ENCODE measurements at regions not wholly inside any gene's neighbourhood (a gene's known extent, or its start where the extent isn't known, plus 50 kb on each side); places are given as distances from the start of the nearest gene placed in this dataset.
"Not testable (repeated sequence)": the region's sequence is repeated elsewhere in the genome, so short reads cannot be mapped to it uniquely, and the experiment has no call there.

- DNase-seq (ENCODE audit: low spot score), result no peak
These were observed 1059.2 kb upstream of the LRRTM1 start for GRCh38 chr2:81363800-81364199.

DNA sequence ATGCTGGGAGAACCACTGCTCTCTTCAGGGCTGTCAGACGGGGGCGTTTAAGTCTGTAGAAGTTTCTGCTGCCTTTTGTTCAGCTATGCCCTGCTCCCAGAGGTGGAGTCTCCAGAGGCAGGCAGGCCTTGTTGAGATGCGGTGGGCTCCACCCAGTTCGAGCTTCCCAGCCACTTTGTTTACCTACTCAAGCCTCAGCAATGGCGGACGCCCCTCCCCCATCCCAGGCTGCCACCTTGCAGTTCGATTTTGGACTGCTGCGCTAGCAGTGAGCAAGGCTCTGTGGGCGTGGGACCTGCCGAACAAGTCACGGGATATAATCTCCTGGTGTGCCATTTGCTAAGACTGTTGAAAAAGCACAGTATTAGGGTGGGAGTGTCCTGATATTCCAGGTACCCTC is 1057.9 kb upstream of the LRRTM1 start:
- not testable (repeated sequence) for DNase-seq (ENCODE audit: low spot score)

- DNase-seq (ENCODE audit: low spot score), result no peak
These were observed 1050.9 kb upstream of the LRRTM1 start for GRCh38 chr2:81355436-81355835.

DNA sequence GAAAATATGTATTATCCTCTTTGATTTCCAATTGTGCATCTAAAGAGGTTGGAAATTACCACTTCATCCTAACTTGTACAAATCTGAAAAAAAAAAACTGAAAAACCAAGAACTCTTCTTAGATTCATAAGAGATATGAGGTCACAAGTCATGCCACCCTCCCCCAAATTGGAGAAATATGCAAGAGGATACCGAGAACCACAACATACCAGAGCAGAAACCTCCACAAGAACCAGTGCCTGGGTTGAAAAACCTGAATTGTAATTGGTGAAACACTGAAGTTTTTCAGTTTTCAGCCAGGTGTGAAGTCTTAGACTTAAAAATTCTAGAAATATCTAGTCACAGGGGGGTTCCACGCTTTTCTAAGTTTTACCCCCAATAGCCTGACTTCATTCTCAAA is 1029.5 kb upstream of the LRRTM1 start:
- DNase-seq (ENCODE audit: low spot score), result no peak

- DNase-seq (ENCODE audit: low spot score), result no peak
These were observed 1024.4 kb upstream of the LRRTM1 start for GRCh38 chr2:81328968-81329367.

- DNase-seq (ENCODE audit: low spot score), result no peak
These were observed 1023.4 kb upstream of the LRRTM1 start for GRCh38 chr2:81327911-81328310.

- DNase-seq (ENCODE audit: low spot score), result no peak
These were observed 1019.5 kb upstream of the LRRTM1 start for GRCh38 chr2:81324046-81324445.

DNA sequence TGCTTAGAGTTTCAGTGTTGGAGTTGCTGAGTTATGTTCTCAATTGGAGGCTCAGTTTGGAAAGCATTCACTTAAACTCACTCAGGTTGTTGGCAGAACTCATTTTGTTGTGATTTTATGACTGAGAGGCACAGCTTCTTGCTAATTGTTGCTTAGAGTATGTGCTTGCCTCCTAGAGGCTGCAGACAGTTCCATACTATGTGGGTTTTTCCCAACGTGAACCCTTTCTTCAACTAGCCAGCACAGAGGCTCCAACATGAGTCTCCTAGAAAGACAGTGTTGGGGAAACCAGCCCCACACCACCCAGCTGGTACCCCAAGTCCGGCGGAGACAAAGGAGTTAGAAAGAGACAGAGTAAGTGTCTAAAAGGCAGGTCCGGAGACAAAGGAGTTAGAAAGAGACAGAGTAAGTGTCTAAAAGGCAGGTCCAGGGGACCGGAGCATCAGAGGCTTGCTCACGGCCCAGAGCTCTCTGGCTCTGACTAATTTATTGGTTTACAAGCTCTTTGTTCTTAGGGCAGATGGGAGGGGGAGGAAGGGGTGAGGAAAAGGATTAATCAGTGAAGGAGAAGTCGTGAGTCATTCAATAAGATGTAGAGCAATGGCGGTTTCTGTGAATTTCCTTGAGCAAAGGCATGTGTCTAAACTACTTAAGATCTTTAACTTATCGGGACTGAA is 999.7 kb upstream of the LRRTM1 start:
- no peak for DNase-seq (ENCODE audit: low spot score)

- DNase-seq (ENCODE audit: low spot score), result no peak
These were observed 998.8 kb upstream of the LRRTM1 start for GRCh38 chr2:81303321-81303720.

GRCh38 chr2:81299841-81300240 is 995.3 kb upstream of the LRRTM1 start:
- DNase-seq (ENCODE audit: low spot score), result no peak

- DNase-seq (ENCODE audit: low spot score), result no peak
These were observed 986.3 kb upstream of the LRRTM1 start for GRCh38 chr2:81290846-81291245.

- DNase-seq (ENCODE audit: low spot score), result no peak
These were observed 978.5 kb upstream of the LRRTM1 start for GRCh38 chr2:81283081-81283480.

- no peak for DNase-seq (ENCODE audit: low spot score)
These were observed 977.7 kb upstream of the LRRTM1 start for GRCh38 chr2:81282151-81282769.

DNA sequence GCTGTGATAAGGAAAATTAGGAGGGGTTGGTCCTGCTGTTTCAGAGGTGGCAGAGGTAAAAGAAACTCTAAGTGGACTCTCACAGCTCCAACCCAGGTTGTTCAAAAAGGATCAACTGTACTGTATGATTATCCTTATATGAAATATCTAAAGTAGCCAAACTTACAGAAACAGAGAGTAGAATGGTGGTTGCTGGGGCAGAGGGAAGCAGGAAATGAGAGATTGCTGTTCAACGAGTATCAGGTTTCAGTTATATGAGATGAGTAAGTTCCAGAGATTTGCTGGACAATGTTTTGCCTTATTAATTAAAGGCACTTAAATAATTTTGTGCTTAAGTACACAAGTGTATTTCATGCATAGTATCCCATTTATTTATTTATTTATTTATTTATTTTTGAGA is 972.0 kb upstream of the LRRTM1 start:
- no peak for DNase-seq (ENCODE audit: low spot score)

DNA sequence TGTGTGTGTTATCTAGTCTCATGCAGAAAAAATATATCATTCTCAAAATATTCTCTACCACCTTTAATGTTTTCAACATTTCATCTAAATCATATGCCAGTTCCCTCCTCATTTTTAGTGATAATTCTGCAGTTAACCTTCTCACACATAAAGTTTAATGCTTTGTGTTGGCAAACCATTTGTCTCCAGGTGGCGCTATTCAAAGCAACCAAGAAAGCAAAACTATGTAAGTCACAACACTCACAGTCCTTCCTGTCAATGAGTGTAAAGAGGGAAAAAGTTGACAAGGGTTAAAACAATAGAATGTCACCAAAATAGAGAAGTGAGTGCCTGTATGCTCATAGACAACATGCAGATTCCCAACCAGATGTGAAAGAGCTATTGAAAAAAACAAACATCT is 961.6 kb upstream of the LRRTM1 start:
- DNase-seq (ENCODE audit: low spot score), result no peak

DNA sequence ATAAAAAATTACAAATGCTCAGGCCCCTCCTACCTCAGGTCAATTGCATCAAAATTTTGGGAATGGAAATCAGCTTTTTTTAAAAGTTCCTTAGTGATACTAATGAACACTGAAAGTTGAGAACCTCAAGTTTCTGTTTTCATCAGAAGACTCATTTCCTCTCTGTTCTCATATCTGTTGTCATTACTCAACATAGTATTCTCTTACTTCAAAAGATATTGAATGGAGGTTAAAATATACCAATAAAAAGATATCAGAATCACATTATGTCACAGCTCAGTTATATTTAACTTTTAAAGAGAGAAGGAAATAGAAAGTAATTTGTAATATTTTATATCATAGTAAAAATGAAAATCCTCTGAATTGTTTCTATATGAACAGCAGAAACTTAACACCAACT is 959.4 kb upstream of the LRRTM1 start:
- no peak for DNase-seq (ENCODE audit: low spot score)

GRCh38 chr2:81260320-81260719 is 955.8 kb upstream of the LRRTM1 start:
- no peak for DNase-seq (ENCODE audit: low spot score)

GRCh38 chr2:81250270-81250669 is 945.7 kb upstream of the LRRTM1 start:
- no peak for DNase-seq (ENCODE audit: low spot score)

DNA sequence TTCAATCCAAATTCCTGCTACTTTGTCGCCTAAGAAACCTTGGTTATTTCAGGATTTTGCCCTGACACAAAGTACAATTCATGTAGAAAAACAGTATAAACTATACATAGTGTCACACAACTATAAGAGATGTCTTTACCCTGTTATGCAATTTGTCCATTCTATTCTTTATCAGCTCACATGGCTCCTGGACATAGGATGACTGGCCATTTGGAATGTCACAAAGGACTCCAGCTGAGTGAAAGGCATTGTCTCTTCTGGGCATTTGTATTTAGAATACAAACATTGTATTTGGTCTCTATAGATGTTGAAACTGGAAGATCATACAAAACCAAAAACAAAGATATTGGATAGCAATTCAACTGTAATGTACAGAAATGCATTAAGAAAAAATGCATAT is 944.6 kb upstream of the LRRTM1 start:
- DNase-seq (ENCODE audit: low spot score), result no peak

- no peak for DNase-seq (ENCODE audit: low spot score)
These were observed 943.1 kb upstream of the LRRTM1 start for GRCh38 chr2:81247648-81248047.

- DNase-seq (ENCODE audit: low spot score), result no peak
These were observed 937.9 kb upstream of the LRRTM1 start for GRCh38 chr2:81242501-81242900.

DNA sequence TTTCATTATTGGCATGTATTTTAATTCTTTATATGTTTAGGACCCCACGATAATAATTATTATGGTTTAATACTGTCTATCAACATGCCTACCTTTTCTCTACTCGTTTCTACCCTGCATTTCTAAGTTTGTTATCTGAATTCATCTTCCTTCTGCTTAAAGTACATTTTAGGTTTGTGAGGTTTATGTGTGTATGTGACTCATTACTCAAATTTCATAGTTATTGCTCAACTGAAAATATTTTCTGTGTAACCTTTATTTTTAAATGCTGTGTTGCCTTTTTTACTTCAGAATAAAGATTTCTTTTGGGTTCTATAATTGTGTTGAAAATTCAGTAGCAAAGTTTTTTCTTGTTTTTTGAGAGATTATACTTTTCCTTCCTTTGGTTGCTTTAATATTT is 933.9 kb upstream of the LRRTM1 start:
- no peak for DNase-seq (ENCODE audit: low spot score)

GRCh38 chr2:81235601-81236000 is 931.0 kb upstream of the LRRTM1 start:
- DNase-seq (ENCODE audit: low spot score), result no peak

DNA sequence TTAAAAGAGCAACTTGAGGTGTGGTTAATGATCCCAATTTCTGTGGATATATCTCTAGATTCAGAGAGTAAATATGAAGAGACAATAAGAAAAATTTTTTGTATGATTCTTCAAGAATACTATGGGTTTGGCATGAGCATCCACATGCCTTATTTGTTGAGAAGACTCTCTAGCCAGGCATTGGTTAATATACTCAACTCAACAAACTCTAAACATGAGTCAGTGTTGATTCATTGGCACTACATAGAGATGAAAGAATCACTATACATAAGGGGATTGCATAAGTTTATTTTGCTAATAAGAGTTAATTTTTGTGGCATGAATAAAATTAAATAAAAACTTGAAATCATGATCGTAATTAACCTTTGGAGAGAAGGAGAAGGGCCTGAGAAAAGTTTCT is 930.2 kb upstream of the LRRTM1 start:
- DNase-seq (ENCODE audit: low spot score), result no peak

Data from GM03348 (cell line).